HepG2 (cell line): ENCODE measurements at regions not wholly inside any gene's neighbourhood (a gene's known extent, or its start where the extent isn't known, plus 50 kb on each side); places are given as distances from the start of the nearest gene placed in this dataset.

Experiments used
- ATAC-seq: fragments of 200-7000 bp; cut with Tn5 transposase; 3 replicates; pipeline ENCODE4 v1.9.1; 2020; ENCODE audit warnings: mild to moderate bottlenecking, moderate library complexity
- BruUV-seq: library from RNA; stranded (reverse); fragments of 400-500 nt; replicated peaks from 2 replicates; lab custom pipeline; 2021; lab: Mats Ljungman, UMichigan
- CTCF ChIA-PET: fragments of 300-600 bp; formaldehyde crosslinking; extraction: SDS; loops from one replicate; lab custom pipeline; 2021; ENCODE audit warnings: low total read pairs, inconsistent platforms, low intra/inter-chr PET ratio; lab: Yijun Ruan, JAX
- POLR2A ChIA-PET: fragments of 350-600 bp; sonication (Branson Sonifier 250); formaldehyde crosslinking; loops from one replicate; lab custom pipeline; 2020; ENCODE audit warnings: antibody characterized with exemption, inconsistent platforms; lab: Yijun Ruan, JAX
- DNase-seq: peaks from one replicate; pipeline ENCODE4 v3.0.0-alpha.2; 2015; ENCODE audit warnings: low spot score
- FAIRE-seq: peaks from 3 replicates; lab custom pipeline; 2011; peaks lifted over from hg19 to GRCh38; lab: Jason Lieb, UNC
- H2AFZ ChIP-seq: one replicate; pipeline ENCODE4 v1.6.1; 2011; ENCODE audit warnings: low read length, inconsistent platforms
- H3K27ac ChIP-seq: fragments of 300-600 bp; 3 replicates; pipeline ENCODE4 v1.8.0; 2011; ENCODE audit warnings: mixed run types, mild to moderate bottlenecking, mixed read lengths, low read length, inconsistent platforms; ENCODE audit not compliant: insufficient read depth; ENCODE audit errors: extremely low read length
- H3K27me3 ChIP-seq, 2 experiments: fragments of 200-600 bp in 1 of 2; 2 replicates in 1 of 2; 3 replicates in 1 of 2; pipeline versions ENCODE4 v1.6.0 to v1.8.0; 2011; ENCODE audit warnings: low read length in 2 of 2, mild to moderate bottlenecking in 2 of 2, moderate library complexity in 2 of 2, inconsistent platforms in 1 of 2; ENCODE audit not compliant: insufficient read depth in 2 of 2, control insufficient read depth in 1 of 2
- H3K36me3 ChIP-seq, 2 experiments: fragments of 200-600 bp in 1 of 2; replicated peaks in 1 of 2; 2 replicates in 1 of 2; 3 replicates in 1 of 2; pipeline versions ENCODE4 v1.5.1 to v1.8.0; 2011; ENCODE audit warnings: low read length in 2 of 2, inconsistent platforms in 1 of 2; ENCODE audit not compliant: insufficient read depth in 2 of 2, control insufficient read depth in 1 of 2
- H3K4me1 ChIP-seq: 2 replicates; pipeline ENCODE4 v1.5.1; 2012; ENCODE audit warnings: low read length, inconsistent platforms; ENCODE audit not compliant: insufficient read depth
- H3K4me2 ChIP-seq: 2 replicates; pipeline ENCODE4 v1.6.0; 2011; ENCODE audit warnings: low read depth, low read length, inconsistent platforms
- H3K4me3 ChIP-seq, 3 experiments: fragments of 200-600 bp in 1 of 3; sonication (generic), shearing (Covaris generic) in 1 of 3; replicated peaks in 1 of 3; 2 replicates each; pipeline ENCODE4 v1.5.1; 2011 to 2016; ENCODE audit warnings: low read length in 3 of 3, inconsistent platforms in 2 of 3, low read depth in 2 of 3, mild to moderate bottlenecking in 2 of 3, control low read depth in 1 of 3, mixed read lengths in 1 of 3; ENCODE audit not compliant: insufficient read depth in 1 of 3
- H3K79me2 ChIP-seq: one replicate; pipeline ENCODE4 v1.6.1; 2011; ENCODE audit warnings: low read length, inconsistent platforms; ENCODE audit not compliant: insufficient read depth
- H3K9ac ChIP-seq: 2 replicates; pipeline ENCODE4 v1.6.0; 2011; ENCODE audit warnings: mild to moderate bottlenecking, low read depth, low read length, inconsistent platforms; ENCODE audit not compliant: insufficient read depth
- H3K9me3 ChIP-seq: 2 replicates; pipeline ENCODE4 v1.5.1; 2012; ENCODE audit warnings: mild to moderate bottlenecking, low read length
- H4K20me1 ChIP-seq: 2 replicates; pipeline ENCODE4 v1.6.0; 2011; ENCODE audit warnings: inconsistent platforms, mild to moderate bottlenecking, low read length, moderate library complexity; ENCODE audit not compliant: insufficient read depth
- BCL6 ChIP-seq: IDR thresholded peaks from 2 replicates; pipeline ENCODE4 v1.6.1; 2016; ENCODE audit warnings: missing genetic modification reagents, missing compliant biosample characterization
- CBX5 ChIP-seq: sonication (generic); formaldehyde crosslinking; IDR thresholded peaks from 2 replicates; pipeline ENCODE4 v1.4.0; 2020; ENCODE audit warnings: missing genetic modification reagents, borderline replicate concordance
- DMAP1 ChIP-seq: IDR thresholded peaks from 2 replicates; pipeline ENCODE4 v1.6.1; 2016
- FOSL2 ChIP-seq: sonication (generic); formaldehyde crosslinking; IDR thresholded peaks from 2 replicates; pipeline ENCODE4 v1.4.0; 2020; ENCODE audit warnings: missing genetic modification reagents
- KDM5B ChIP-seq: sonication (generic); formaldehyde crosslinking; IDR thresholded peaks from 2 replicates; pipeline ENCODE4 v1.4.0; 2020; ENCODE audit warnings: missing genetic modification reagents, mild to moderate bottlenecking, borderline replicate concordance
- NKX3-1 ChIP-seq: sonication (generic); formaldehyde crosslinking; IDR thresholded peaks from 2 replicates; pipeline ENCODE4 v1.5.0; 2020; ENCODE audit warnings: missing genetic modification reagents
- PAX8 ChIP-seq: sonication (generic); formaldehyde crosslinking; IDR thresholded peaks from 2 replicates; pipeline ENCODE4 v1.8.0; 2022; ENCODE audit warnings: mild to moderate bottlenecking, missing genetic modification reagents, borderline replicate concordance
- SAFB2 ChIP-seq: sonication (generic); formaldehyde crosslinking; IDR thresholded peaks from 2 replicates; pipeline ENCODE4 v1.5.1; 2020; ENCODE audit warnings: missing genetic modification reagents, low read depth, mild to moderate bottlenecking, borderline replicate concordance
- WIZ ChIP-seq: sonication (generic); formaldehyde crosslinking; IDR thresholded peaks from 2 replicates; pipeline ENCODE4 v1.5.1; 2020; ENCODE audit warnings: mild to moderate bottlenecking, missing genetic modification reagents
- ZNF615 ChIP-seq: sonication (generic); formaldehyde crosslinking; IDR thresholded peaks from 2 replicates; pipeline ENCODE4 v1.5.0; 2020; ENCODE audit warnings: mild to moderate bottlenecking, missing genetic modification reagents, borderline replicate concordance
- WGBS: methylation state at CpG from one replicate; pipeline ENCODE4 v1.1.6; 2017; ENCODE audit warnings: low lambda C conversion rate; 5-methylcytosine and 5-hydroxymethylcytosine counted together
- in situ Hi-C: cut with HindIII; loops from 2 replicates; pipeline ENCODE4 v1.10.0; 2017; ENCODE audit warnings: low pct_unique_long_range_greater_than_20kb; ENCODE audit not compliant: extremely low pct_ligation_motif_present
- intact Hi-C: fragments of 100-400 bp; cut with micrococcal nuclease; formaldehyde crosslinking; loops from one replicate; pipeline ENCODE4 v1.10.0; 2022; ENCODE audit not compliant: unreplicated experiment
- TF ChIP-seq, protein P1 (sequence below): sonication (generic); formaldehyde crosslinking; IDR thresholded peaks from 2 replicates; pipeline ENCODE4 v1.5.1; 2020; ENCODE audit warnings: mild to moderate bottlenecking, moderate library complexity, missing genetic modification reagents
- TF ChIP-seq, protein P2 (sequence below): sonication (generic); formaldehyde crosslinking; IDR thresholded peaks from 2 replicates; pipeline ENCODE4 v1.8.0; 2022; ENCODE audit warnings: missing genetic modification reagents, mild to moderate bottlenecking, borderline replicate concordance

DNA sequence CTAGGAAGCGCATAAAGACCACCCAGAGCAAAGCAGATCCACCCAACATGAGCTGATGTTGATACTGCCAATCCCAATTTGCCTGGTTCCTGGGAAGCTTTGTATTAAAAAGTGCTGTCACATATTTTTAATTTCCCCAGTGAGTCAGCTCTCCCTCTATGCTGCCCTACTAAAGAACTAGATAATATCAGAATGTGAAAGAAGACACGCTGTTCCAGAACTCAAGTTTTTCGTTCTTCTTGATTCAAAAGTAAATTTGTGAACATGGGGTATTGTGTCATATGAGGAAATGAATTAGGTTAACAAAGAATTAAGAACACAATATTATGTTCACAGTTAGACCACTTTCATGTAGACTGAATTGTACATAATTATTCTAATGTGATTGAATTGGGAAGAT, 734.2 kb upstream of the ALCAM start:
- Histone ChIP-seq H3K79me2 (no peaks in the 10 kb centered on the region), H3K36me3 (no peaks in the 10 kb centered on the region), H3K27ac (no peak overlapping the region), H3K27me3 (no peaks in the 10 kb centered on the region), H3K4me3 (no peak overlapping the region), H3K9ac (no peak overlapping the region), H4K20me1 (no peaks in the 10 kb centered on the region), H2AFZ (no peak overlapping the region), H3K4me2 (no peak overlapping the region), H3K4me1 (no peaks in the 10 kb centered on the region), H3K9me3 (peaks cover 12% of the 10 kb centered on the region; the same call in 1 of the 2 replicates)
- intact Hi-C loops: no loop called here
- FAIRE-seq (no peak), ATAC-seq (no peak), DNase-seq (no peak)
- WGBS: 12% methylated on average over 3 of the region's 3 CpGs
- in situ Hi-C loops: no loop called here
- ChIA-PET CTCF (no interaction called here), POLR2A (no interaction called here)
- TF ChIP-seq, protein P1, sequence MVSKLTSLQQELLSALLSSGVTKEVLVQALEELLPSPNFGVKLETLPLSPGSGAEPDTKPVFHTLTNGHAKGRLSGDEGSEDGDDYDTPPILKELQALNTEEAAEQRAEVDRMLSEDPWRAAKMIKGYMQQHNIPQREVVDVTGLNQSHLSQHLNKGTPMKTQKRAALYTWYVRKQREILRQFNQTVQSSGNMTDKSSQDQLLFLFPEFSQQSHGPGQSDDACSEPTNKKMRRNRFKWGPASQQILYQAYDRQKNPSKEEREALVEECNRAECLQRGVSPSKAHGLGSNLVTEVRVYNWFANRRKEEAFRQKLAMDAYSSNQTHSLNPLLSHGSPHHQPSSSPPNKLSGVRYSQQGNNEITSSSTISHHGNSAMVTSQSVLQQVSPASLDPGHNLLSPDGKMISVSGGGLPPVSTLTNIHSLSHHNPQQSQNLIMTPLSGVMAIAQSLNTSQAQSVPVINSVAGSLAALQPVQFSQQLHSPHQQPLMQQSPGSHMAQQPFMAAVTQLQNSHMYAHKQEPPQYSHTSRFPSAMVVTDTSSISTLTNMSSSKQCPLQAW: no peak
- TF ChIP-seq FOSL2 (CRISPR knock-in tag) (no peak), DMAP1 (CRISPR knock-in tag) (no peak), CBX5 (no peak), PAX8 (CRISPR knock-in tag) (no peak), WIZ (CRISPR knock-in tag) (no peak), BCL6 (CRISPR knock-in tag) (no peak), KDM5B (CRISPR knock-in tag) (no peak), ZNF615 (CRISPR knock-in tag) (no peak), NKX3-1 (CRISPR knock-in tag) (no peak), SAFB2 (CRISPR knock-in tag) (no peak)
- TF ChIP-seq, protein P2, sequence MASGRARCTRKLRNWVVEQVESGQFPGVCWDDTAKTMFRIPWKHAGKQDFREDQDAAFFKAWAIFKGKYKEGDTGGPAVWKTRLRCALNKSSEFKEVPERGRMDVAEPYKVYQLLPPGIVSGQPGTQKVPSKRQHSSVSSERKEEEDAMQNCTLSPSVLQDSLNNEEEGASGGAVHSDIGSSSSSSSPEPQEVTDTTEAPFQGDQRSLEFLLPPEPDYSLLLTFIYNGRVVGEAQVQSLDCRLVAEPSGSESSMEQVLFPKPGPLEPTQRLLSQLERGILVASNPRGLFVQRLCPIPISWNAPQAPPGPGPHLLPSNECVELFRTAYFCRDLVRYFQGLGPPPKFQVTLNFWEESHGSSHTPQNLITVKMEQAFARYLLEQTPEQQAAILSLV: no peak
- BruUV-seq: no TSS peak
